A549 (cell line): ENCODE measurements at regions not wholly inside any gene's neighbourhood (a gene's known extent, or its start where the extent isn't known, plus 50 kb on each side); places are given as distances from the start of the nearest gene placed in this dataset.
"Not testable (repeated sequence)": the region's sequence is repeated elsewhere in the genome, so short reads cannot be mapped to it uniquely, and the experiment has no call there.

Experiments used
- ATAC-seq, 2 experiments: fragments of 200-7000 bp in 1 of 2; fragments of >200 bp in 1 of 2; cut with Nextera tagmentation in 1 of 2; cut with Tn5 transposase in 1 of 2; 3 replicates each; pipeline versions ENCODE4 v1.8.0 to v1.9.1; 2018 to 2020; ENCODE audit warnings: mild to moderate bottlenecking in 1 of 2, moderate library complexity in 1 of 2
- CTCF ChIA-PET: fragments of 300-600 bp; sonication (Branson Sonifier 250); formaldehyde crosslinking; extraction: SDS; loops from one replicate; lab custom pipeline; 2021; ENCODE audit warnings: antibody characterized with exemption, inconsistent platforms; lab: Yijun Ruan, JAX
- POLR2A ChIA-PET: fragments of 350-600 bp; formaldehyde crosslinking; extraction: SDS; loops from one replicate; lab custom pipeline; 2021; ENCODE audit warnings: antibody characterized with exemption, inconsistent platforms; lab: Yijun Ruan, JAX
- DNase-seq, 2 experiments: peaks; one replicate each; pipeline versions ENCODE4 v3.0.0 to v3.0.0-alpha.2; 2011 to 2016; ENCODE audit warnings: low read depth in 1 of 2, low spot score in 1 of 2
- FAIRE-seq: peaks from 2 replicates; lab custom pipeline; 2011; peaks lifted over from hg19 to GRCh38; lab: Jason Lieb, UNC
- H3K27ac ChIP-seq, 2 experiments: fragments of >200 bp; sonication (Bioruptor Twin); formaldehyde crosslinking; 3 replicates each; pipeline ENCODE4 v1.5.1; 2016 to 2017
- H3K4me1 ChIP-seq: fragments of >200 bp; sonication (Bioruptor Twin); formaldehyde crosslinking; 3 replicates; pipeline ENCODE4 v1.6.1; 2016
- H3K4me2 ChIP-seq: fragments of >200 bp; sonication (Bioruptor Twin); formaldehyde crosslinking; 3 replicates; pipeline ENCODE4 v1.6.1; 2016
- H3K4me3 ChIP-seq: fragments of >200 bp; sonication (Bioruptor Twin); formaldehyde crosslinking; 3 replicates; pipeline ENCODE4 v1.5.1; 2016
- H3K9me3 ChIP-seq: fragments of >200 bp; sonication (Bioruptor Twin); formaldehyde crosslinking; 3 replicates; pipeline ENCODE4 v1.6.1; 2016
- CHD4 ChIP-seq: fragments of 200-600 bp; sonication (generic); IDR thresholded peaks from 2 replicates; pipeline ENCODE4 v1.6.1; 2016; ENCODE audit warnings: antibody characterized with exemption, mild to moderate bottlenecking, borderline replicate concordance
- CTCF ChIP-seq: fragments of >200 bp; sonication (Bioruptor Twin); formaldehyde crosslinking; IDR thresholded peaks from 3 replicates; pipeline ENCODE4 v1.5.1; 2016
- ELK1 ChIP-seq: fragments of 150-350 bp; IDR thresholded peaks from 2 replicates; pipeline ENCODE4 v1.6.1; 2014; ENCODE audit warnings: low read depth, mild to moderate bottlenecking, low read length
- FOSL2 ChIP-seq, 2 experiments: fragments of 450-650 bp in 1 of 2; fragments of >200 bp in 1 of 2; sonication (Bioruptor Twin) in 1 of 2; formaldehyde crosslinking; IDR thresholded peaks; 2 replicates each; pipeline versions ENCODE4 v1.5.0 to v1.6.1; 2016 to 2020; ENCODE audit warnings: mild to moderate bottlenecking in 1 of 2, moderate library complexity in 1 of 2
- FOXS1 ChIP-seq: fragments of 250-450 bp; sonication (Bioruptor Pico); IDR thresholded peaks from 2 replicates; pipeline ENCODE4 v1.5.0; 2020; ENCODE audit warnings: mild to moderate bottlenecking, moderate library complexity
- HEYL ChIP-seq: fragments of 250-450 bp; sonication (Bioruptor Pico); IDR thresholded peaks from 2 replicates; pipeline ENCODE4 v1.8.0; 2021; ENCODE audit warnings: mild to moderate bottlenecking, moderate library complexity
- HMGXB4 ChIP-seq: fragments of 250-450 bp; sonication (Bioruptor Pico); IDR thresholded peaks from 2 replicates; pipeline ENCODE4 v1.5.0; 2021; ENCODE audit warnings: mild to moderate bottlenecking, moderate library complexity, borderline replicate concordance
- HOXA7 ChIP-seq: fragments of 250-450 bp; sonication (Bioruptor Pico); IDR thresholded peaks from 2 replicates; pipeline ENCODE4 v1.5.0; 2020; ENCODE audit warnings: mild to moderate bottlenecking, moderate library complexity
- HOXB5 ChIP-seq: fragments of 250-450 bp; sonication (Bioruptor Pico); IDR thresholded peaks from 2 replicates; pipeline ENCODE4 v1.5.0; 2020; ENCODE audit warnings: mild to moderate bottlenecking, moderate library complexity
- JUN ChIP-seq, 2 experiments: fragments of >200 bp; sonication (Bioruptor Twin); formaldehyde crosslinking; IDR thresholded peaks; 2 replicates in 1 of 2; 3 replicates in 1 of 2; pipeline ENCODE4 v1.6.1; 2016 to 2017
- JUNB ChIP-seq: fragments of >200 bp; sonication (Bioruptor Twin); formaldehyde crosslinking; IDR thresholded peaks from 2 replicates; pipeline ENCODE4 v1.6.1; 2016
- MAFK ChIP-seq: fragments of 450-650 bp; IDR thresholded peaks from 2 replicates; pipeline ENCODE4 v1.6.1; 2014; ENCODE audit not compliant: partially characterized antibody
- NR3C1 ChIP-seq: fragments of >200 bp; sonication (Bioruptor Twin); formaldehyde crosslinking; IDR thresholded peaks from 3 replicates; pipeline ENCODE4 v1.6.1; 2017
- PHF8 ChIP-seq: fragments of 200-600 bp; sonication (generic); IDR thresholded peaks from 2 replicates; pipeline ENCODE4 v1.6.1; 2016; ENCODE audit warnings: low read depth, mild to moderate bottlenecking, antibody characterized with exemption, moderate library complexity, borderline replicate concordance
- RCOR1 ChIP-seq: fragments of 150-350 bp; IDR thresholded peaks from 2 replicates; pipeline ENCODE4 v1.6.1; 2014; ENCODE audit warnings: antibody characterized with exemption, low read length, low read depth
- SMC3 ChIP-seq: fragments of >200 bp; sonication (Bioruptor Twin); formaldehyde crosslinking; IDR thresholded peaks from 3 replicates; pipeline ENCODE4 v1.6.1; 2018; ENCODE audit warnings: inconsistent platforms
- TFCP2L1 ChIP-seq: fragments of 250-450 bp; sonication (Bioruptor Pico); IDR thresholded peaks from 2 replicates; pipeline ENCODE4 v1.5.0; 2021; ENCODE audit warnings: mild to moderate bottlenecking
- USF2 ChIP-seq: fragments of 450-650 bp; IDR thresholded peaks from 2 replicates; pipeline ENCODE4 v1.6.1; 2014; ENCODE audit warnings: antibody characterized with exemption
- ZC3H11A ChIP-seq: fragments of 450-650 bp; IDR thresholded peaks from 2 replicates; pipeline ENCODE4 v1.6.1; 2014; ENCODE audit warnings: antibody characterized with exemption, mild to moderate bottlenecking
- ZNF302 ChIP-seq: fragments of 250-450 bp; sonication (Bioruptor Pico); IDR thresholded peaks from 2 replicates; pipeline ENCODE4 v1.9.0; 2021; ENCODE audit warnings: inconsistent platforms, mild to moderate bottlenecking, moderate library complexity
- WGBS: methylation state at CpG from one replicate; pipeline ENCODE4 v1.1.6; 2017; ENCODE audit errors: missing lambda C conversion rate; 5-methylcytosine and 5-hydroxymethylcytosine counted together
- TF ChIP-seq, protein P1 (sequence below): fragments of 250-450 bp; sonication (Bioruptor Pico); IDR thresholded peaks from 2 replicates; pipeline ENCODE4 v1.5.0; 2020; ENCODE audit warnings: low read depth, mild to moderate bottlenecking, moderate library complexity

GRCh38 chr6:120748574-120748973 is 585.7 kb downstream of the TBC1D32 start:
- POLR2A ChIA-PET, H3K4me1 ChIP-seq, H3K4me3 ChIP-seq, H3K27ac ChIP-seq, ATAC-seq, DNase-seq, H3K4me2 ChIP-seq, FAIRE-seq, H3K9me3 ChIP-seq, CTCF ChIA-PET: not testable (repeated sequence)
- 65% methylated on average over 7 of the region's 12 CpGs for WGBS

- CTCF ChIA-PET, result no interaction called here
- no peaks in the 10 kb centered on the region for H3K4me1 ChIP-seq
- FAIRE-seq, result no peak
Observed at GRCh38 chr6:120736740-120737139, 597.5 kb downstream of the TBC1D32 start.

GRCh38 chr6:120735641-120736040 is 598.6 kb downstream of the TBC1D32 start:
- no peak for FAIRE-seq
- H3K4me3 ChIP-seq, result no peak overlapping the region
- H3K4me2 ChIP-seq, result no peak overlapping the region
- TF ChIP-seq HMGXB4 (CRISPR knock-in tag) (no peak), MAFK (no peak), SMC3 (no peak), ZC3H11A (no peak), TFCP2L1 (CRISPR knock-in tag) (no peak), FOSL2 (IDR thresholded peaks at IDR 0.05) (no peak), FOSL2 (CRISPR knock-in tag; IDR thresholded peaks at IDR 0.05) (no peak), PHF8 (no peak), JUN (IDR thresholded peaks at IDR 0.05) (no peak)
- TF ChIP-seq, protein P1, sequence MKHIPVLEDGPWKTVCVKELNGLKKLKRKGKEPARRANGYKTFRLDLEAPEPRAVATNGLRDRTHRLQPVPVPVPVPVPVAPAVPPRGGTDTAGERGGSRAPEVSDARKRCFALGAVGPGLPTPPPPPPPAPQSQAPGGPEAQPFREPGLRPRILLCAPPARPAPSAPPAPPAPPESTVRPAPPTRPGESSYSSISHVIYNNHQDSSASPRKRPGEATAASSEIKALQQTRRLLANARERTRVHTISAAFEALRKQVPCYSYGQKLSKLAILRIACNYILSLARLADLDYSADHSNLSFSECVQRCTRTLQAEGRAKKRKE (CRISPR knock-in tag), result no peak
- 12% methylated on average over 2 of the region's 2 CpGs for WGBS
- H3K27ac ChIP-seq, result no peak overlapping the region
- CTCF ChIA-PET, result no interaction called here
- no peak for ATAC-seq
- H3K4me1 ChIP-seq, result no peaks in the 10 kb centered on the region
- no peak for DNase-seq
- POLR2A ChIA-PET, result no interaction called here
- no peaks in the 10 kb centered on the region for H3K9me3 ChIP-seq

More at GRCh38 chr6:120736740-120737139, 597.5 kb downstream of the TBC1D32 start:
- no peaks in the 10 kb centered on the region for H3K9me3 ChIP-seq
- POLR2A ChIA-PET, result no interaction called here
- H3K4me3 ChIP-seq, result no peak overlapping the region
- H3K27ac ChIP-seq, result no peak overlapping the region
- no peak overlapping the region for H3K4me2 ChIP-seq
- TF ChIP-seq RCOR1, result no peak
- no peak for TF ChIP-seq JUNB
- TF ChIP-seq NR3C1, result no peak
- TF ChIP-seq, protein P1 (CRISPR knock-in tag), result no peak
- TF ChIP-seq HEYL, result no peak
- no peak for TF ChIP-seq CHD4
- TF ChIP-seq HOXA7 (CRISPR knock-in tag), result no peak
- no peak for TF ChIP-seq FOXS1 (CRISPR knock-in tag)
- DNase-seq (no peak), ATAC-seq (no peak)
- WGBS, result 46% methylated on average over 2 of the region's 2 CpGs

DNA sequence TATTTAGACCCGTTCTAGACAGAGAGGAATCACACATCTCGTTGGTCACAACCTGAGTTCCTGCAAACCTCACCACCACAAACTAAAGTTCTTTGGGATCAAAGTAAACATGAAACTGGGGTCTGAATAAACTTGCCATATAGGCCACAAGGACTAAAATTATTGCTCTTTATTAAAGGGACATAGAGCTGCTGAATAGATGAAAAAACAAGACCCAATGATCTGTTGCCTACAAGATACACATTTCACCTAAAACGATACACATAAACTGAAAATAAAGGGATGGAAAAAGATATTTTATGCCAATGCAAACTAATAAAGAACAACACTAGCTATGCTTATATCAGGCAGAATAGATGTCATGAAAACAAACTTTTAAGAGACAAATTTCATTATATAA is 623.0 kb downstream of the TBC1D32 start:
- ChIA-PET POLR2A (no interaction called here), CTCF (no interaction called here)
- DNase-seq, result no peak
- Histone ChIP-seq H3K4me2 (no peak overlapping the region), H3K9me3 (no peaks in the 10 kb centered on the region), H3K4me3 (no peak overlapping the region), H3K27ac (no peak overlapping the region), H3K4me1 (no peaks in the 10 kb centered on the region)
- ATAC-seq, result no peak
- 0% methylated on average over 3 of the region's 3 CpGs for WGBS
- FAIRE-seq, result no peak
- TF ChIP-seq ZNF302 (CRISPR knock-in tag) (no peak), SMC3 (no peak), CTCF (no peak), HMGXB4 (CRISPR knock-in tag) (no peak), MAFK (no peak), USF2 (no peak), ELK1 (no peak), HOXB5 (CRISPR knock-in tag) (no peak)
